HepG2 (cell line): ENCODE measurements at regions not wholly inside any gene's neighbourhood (a gene's known extent, or its start where the extent isn't known, plus 50 kb on each side); places are given as distances from the start of the nearest gene placed in this dataset.

Experiments
- EP300 ChIP-seq, 3 experiments: sonication (generic) in 1 of 3; formaldehyde crosslinking in 1 of 3; IDR thresholded peaks; 2 replicates each; pipeline versions ENCODE4 v1.5.1 to v1.6.1; 2011 to 2020; ENCODE audit warnings: low read depth in 2 of 3, low read length in 2 of 3, borderline replicate concordance in 1 of 3, improper control_type of control experiment in 1 of 3, mild to moderate bottlenecking in 1 of 3, missing genetic modification reagents in 1 of 3, moderate library complexity in 1 of 3
- ZBTB33 ChIP-seq: sonication (generic); formaldehyde crosslinking; IDR thresholded peaks from 2 replicates; pipeline ENCODE4 v1.4.0; 2020; ENCODE audit warnings: missing genetic modification reagents
- ZNF598 ChIP-seq: sonication (generic); formaldehyde crosslinking; IDR thresholded peaks from 2 replicates; pipeline ENCODE4 v1.5.1; 2020; ENCODE audit warnings: mild to moderate bottlenecking, missing genetic modification reagents, borderline replicate concordance
- ZNF75D ChIP-seq: sonication (generic); formaldehyde crosslinking; IDR thresholded peaks from 2 replicates; pipeline ENCODE4 v1.8.1; 2023; ENCODE audit warnings: missing genetic modification reagents, mild to moderate bottlenecking, borderline replicate concordance
- TF ChIP-seq, protein P1 (sequence below): sonication (generic); formaldehyde crosslinking; IDR thresholded peaks from 2 replicates; pipeline ENCODE4 v1.5.0; 2020; ENCODE audit warnings: mild to moderate bottlenecking, missing genetic modification reagents, moderate library complexity

- TF ChIP-seq, protein P1, sequence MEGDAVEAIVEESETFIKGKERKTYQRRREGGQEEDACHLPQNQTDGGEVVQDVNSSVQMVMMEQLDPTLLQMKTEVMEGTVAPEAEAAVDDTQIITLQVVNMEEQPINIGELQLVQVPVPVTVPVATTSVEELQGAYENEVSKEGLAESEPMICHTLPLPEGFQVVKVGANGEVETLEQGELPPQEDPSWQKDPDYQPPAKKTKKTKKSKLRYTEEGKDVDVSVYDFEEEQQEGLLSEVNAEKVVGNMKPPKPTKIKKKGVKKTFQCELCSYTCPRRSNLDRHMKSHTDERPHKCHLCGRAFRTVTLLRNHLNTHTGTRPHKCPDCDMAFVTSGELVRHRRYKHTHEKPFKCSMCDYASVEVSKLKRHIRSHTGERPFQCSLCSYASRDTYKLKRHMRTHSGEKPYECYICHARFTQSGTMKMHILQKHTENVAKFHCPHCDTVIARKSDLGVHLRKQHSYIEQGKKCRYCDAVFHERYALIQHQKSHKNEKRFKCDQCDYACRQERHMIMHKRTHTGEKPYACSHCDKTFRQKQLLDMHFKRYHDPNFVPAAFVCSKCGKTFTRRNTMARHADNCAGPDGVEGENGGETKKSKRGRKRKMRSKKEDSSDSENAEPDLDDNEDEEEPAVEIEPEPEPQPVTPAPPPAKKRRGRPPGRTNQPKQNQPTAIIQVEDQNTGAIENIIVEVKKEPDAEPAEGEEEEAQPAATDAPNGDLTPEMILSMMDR (CRISPR knock-in tag) = no peak
- TF ChIP-seq ZNF75D (CRISPR knock-in tag) = no peak
- no peak for TF ChIP-seq EP300 (IDR thresholded peaks at IDR 0.05; ENCODE audit: low read depth in 2 of 2, low read length in 2 of 2)
- no peak for TF ChIP-seq EP300 (CRISPR knock-in tag; IDR thresholded peaks at IDR 0.05; ENCODE audit: borderline replicate concordance)
- TF ChIP-seq ZBTB33 (CRISPR knock-in tag) = no peak
- no peak for TF ChIP-seq ZNF598 (CRISPR knock-in tag)
Observed at GRCh38 chr5:74549384-74549783, 91.1 kb downstream of the ENC1 start.
